GM19468 (cell line): ENCODE measurements at regions not wholly inside any gene's neighbourhood (a gene's known extent, or its start where the extent isn't known, plus 50 kb on each side); places are given as distances from the start of the nearest gene placed in this dataset.

Experiments
- ATAC-seq: cut with Tn5 transposase; IDR thresholded peaks from one replicate; pipeline ENCODE4 v1.9.1; 2021; ENCODE audit warnings: mild to moderate bottlenecking, moderate library complexity, moderate number of reproducible peaks; ENCODE audit not compliant: unreplicated experiment; ENCODE audit errors: extremely low read depth

GRCh38 chr12:114888448-114888847, 204.5 kb upstream of the TBX3 start:
- no peak for ATAC-seq

- ATAC-seq = no peak
Observed at GRCh38 chr12:114885501-114885900, 201.5 kb upstream of the TBX3 start.

- no peak for ATAC-seq
Observed at GRCh38 chr12:114884575-114884974, 200.6 kb upstream of the TBX3 start.

GRCh38 chr12:114882083-114882482, 198.1 kb upstream of the TBX3 start:
- no peak for ATAC-seq

GRCh38 chr12:114879354-114879753, 195.4 kb upstream of the TBX3 start:
- no peak for ATAC-seq

- ATAC-seq = no peak
Observed at GRCh38 chr12:114878781-114879180, 194.8 kb upstream of the TBX3 start.

GRCh38 chr12:114876968-114877680, 193.1 kb upstream of the TBX3 start:
- no peak for ATAC-seq

GRCh38 chr12:114875313-114875712, 191.3 kb upstream of the TBX3 start:
- no peak for ATAC-seq

- no peak for ATAC-seq
Observed at GRCh38 chr12:114873656-114874055, 189.7 kb upstream of the TBX3 start.

- ATAC-seq = no peak
Observed at GRCh38 chr12:114868995-114869834, 185.2 kb upstream of the TBX3 start.

- no peak for ATAC-seq
Observed at GRCh38 chr12:114866331-114866730, 182.4 kb upstream of the TBX3 start.

GRCh38 chr12:114864837-114865551, 181.0 kb upstream of the TBX3 start:
- no peak for ATAC-seq

- no peak for ATAC-seq
Observed at GRCh38 chr12:114863911-114864310, 179.9 kb upstream of the TBX3 start.

GRCh38 chr12:114860969-114861368, 177.0 kb upstream of the TBX3 start:
- no peak for ATAC-seq

- ATAC-seq = no peak
Observed at GRCh38 chr12:114858388-114859146, 174.6 kb upstream of the TBX3 start.

GRCh38 chr12:114855678-114856077, 171.7 kb upstream of the TBX3 start:
- ATAC-seq = no peak

GRCh38 chr12:114852976-114853529, 169.1 kb upstream of the TBX3 start:
- ATAC-seq = no peak

GRCh38 chr12:114851981-114852380, 168.0 kb upstream of the TBX3 start:
- ATAC-seq = no peak

GRCh38 chr12:114850661-114851275, 166.8 kb upstream of the TBX3 start:
- no peak for ATAC-seq
